GM13977 (cell line): ENCODE measurements at regions not wholly inside any gene's neighbourhood (a gene's known extent, or its start where the extent isn't known, plus 50 kb on each side); places are given as distances from the start of the nearest gene placed in this dataset.

Source experiments
- DNase-seq: peaks from one replicate; pipeline ENCODE4 v3.0.0; 2012; ENCODE audit warnings: low spot score
- in situ Hi-C: fragments of 300-500 bp; cut with MboI; formaldehyde crosslinking; loops from one replicate; pipeline ENCODE4 v1.12.0; 2022; ENCODE audit warnings: low sequenced_read_pairs, low pct_unique_long_range_greater_than_20kb, mixed read lengths, inconsistent platforms; ENCODE audit not compliant: unreplicated experiment
- TF ChIP-seq, protein P1 (sequence below): IDR thresholded peaks from 2 replicates; pipeline ENCODE4 v1.5.1; 2012; ENCODE audit warnings: mild to moderate bottlenecking, control low read depth; ENCODE audit not compliant: insufficient read depth; ENCODE audit errors: extremely low read depth, missing control alignments

DNA sequence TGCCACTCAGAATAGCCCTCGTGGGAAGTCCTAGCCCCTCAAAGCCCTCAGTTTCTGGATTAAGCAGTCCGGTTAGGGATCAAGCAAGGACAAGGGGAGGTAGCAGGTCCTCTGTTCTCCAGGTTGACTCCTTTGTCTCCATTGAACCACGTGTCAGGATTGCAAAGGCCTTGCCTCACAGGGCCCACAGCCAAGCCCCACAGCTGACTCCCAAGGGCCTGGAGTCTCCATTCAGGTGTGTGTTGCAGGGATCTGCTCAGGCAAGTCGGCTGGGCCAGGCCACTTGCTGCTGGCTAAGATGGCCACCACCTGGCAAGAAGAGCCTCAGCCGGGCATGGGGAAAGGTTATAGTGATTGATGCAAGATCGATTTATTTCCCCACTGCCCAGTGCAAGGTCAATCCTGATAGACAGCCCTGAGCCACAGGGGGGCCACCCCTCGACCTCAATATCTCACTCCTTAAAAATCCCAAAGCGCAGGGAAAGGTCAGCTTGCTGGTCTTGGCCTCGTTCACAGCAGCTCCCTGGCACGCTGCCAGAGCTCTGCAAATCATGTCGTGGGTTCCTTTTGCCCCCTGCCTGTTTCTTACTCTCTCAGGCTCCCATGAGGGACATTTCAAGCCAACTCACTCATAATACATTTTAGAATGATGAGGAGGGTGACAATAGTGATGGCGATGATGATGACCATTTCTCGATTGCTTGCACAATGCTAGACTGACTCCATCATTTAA lies 75.9 kb downstream of the EDN3 start:
- in situ Hi-C loops, result no loop called here
- DNase-seq, result no peak
- TF ChIP-seq, protein P1, sequence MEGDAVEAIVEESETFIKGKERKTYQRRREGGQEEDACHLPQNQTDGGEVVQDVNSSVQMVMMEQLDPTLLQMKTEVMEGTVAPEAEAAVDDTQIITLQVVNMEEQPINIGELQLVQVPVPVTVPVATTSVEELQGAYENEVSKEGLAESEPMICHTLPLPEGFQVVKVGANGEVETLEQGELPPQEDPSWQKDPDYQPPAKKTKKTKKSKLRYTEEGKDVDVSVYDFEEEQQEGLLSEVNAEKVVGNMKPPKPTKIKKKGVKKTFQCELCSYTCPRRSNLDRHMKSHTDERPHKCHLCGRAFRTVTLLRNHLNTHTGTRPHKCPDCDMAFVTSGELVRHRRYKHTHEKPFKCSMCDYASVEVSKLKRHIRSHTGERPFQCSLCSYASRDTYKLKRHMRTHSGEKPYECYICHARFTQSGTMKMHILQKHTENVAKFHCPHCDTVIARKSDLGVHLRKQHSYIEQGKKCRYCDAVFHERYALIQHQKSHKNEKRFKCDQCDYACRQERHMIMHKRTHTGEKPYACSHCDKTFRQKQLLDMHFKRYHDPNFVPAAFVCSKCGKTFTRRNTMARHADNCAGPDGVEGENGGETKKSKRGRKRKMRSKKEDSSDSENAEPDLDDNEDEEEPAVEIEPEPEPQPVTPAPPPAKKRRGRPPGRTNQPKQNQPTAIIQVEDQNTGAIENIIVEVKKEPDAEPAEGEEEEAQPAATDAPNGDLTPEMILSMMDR, result no peak

DNA sequence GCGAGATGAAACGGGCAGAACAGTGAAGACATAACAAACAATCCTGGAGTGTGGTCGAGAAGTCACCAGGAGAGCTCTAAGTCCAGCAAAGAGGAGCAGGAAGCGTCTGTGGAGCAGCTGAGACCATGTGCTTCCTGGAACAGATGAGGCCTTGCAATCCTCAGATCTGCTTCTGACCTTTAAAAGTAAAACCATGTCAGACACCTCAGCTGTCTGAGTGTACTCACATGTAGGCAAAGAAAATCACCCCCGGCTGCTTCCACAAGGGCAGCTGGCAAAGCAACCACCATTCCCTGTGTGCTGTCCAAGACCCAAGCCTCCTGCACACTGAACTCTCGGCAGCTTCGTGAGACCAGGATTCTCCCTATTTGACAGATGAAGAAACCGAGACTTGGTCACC lies 76.6 kb downstream of the EDN3 start:
- TF ChIP-seq, protein P1, result no peak
- no peak for DNase-seq
- in situ Hi-C loops, result no loop called here

DNA sequence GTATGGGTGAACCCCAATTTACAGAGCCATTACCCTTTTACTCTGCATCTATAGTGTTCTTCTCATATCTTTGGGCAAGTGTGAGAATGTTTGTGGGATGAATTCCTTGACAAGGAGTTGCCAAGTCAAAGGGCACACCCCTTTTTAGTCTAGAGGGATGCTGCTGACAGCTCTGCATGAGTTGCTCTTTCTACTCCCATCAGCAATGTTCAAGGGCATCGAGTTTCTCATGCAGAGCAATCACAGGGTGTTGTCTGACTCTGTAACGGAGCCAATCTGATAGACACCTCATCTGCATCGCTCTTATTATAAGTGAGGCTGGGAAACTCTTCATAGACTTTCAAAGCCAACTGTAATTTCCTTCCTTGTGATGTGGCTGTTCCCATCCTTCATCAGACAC lies 77.4 kb downstream of the EDN3 start:
- in situ Hi-C loops, result no loop called here
- TF ChIP-seq, protein P1, result no peak
- DNase-seq, result no peak

DNA sequence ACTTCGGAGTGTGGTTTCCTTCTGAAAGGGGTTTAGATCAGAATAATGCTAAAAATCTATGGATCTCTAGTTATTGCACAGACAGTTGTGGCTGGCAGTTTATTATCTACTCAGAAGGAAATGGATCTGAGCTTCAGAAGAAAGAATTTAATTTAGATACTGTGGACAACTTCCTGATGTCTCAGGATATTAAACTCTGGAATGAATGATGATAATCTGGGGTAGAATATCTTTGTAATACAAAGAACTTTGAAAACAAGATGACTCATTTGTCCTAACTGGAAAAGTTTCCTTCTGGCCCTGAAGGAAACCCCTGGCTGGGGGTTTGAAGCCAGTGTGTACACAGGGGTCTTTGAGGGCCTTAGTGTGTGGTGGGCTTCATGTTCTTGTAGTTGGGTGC lies 78.0 kb downstream of the EDN3 start:
- in situ Hi-C loops, result no loop called here
- DNase-seq, result no peak
- TF ChIP-seq, protein P1, result no peak

DNA sequence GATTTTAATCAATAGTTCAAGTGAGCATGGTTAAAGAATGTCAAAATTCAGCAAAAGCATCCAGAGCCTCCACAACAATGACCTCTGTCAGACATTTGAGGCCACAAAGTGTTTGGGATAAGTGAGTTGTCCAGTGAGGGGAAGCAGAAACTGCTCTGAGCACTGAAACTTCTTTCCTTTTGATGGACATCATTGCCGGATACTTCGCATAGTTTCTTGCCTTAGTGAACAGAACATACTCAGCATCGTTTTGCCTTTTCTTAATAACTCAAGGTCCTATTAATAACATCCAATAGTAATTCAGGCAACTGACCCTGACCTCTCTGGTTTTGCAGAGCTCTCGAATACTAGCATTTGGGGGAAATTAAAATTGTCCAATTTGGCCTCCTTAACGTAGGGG lies 78.6 kb downstream of the EDN3 start:
- TF ChIP-seq, protein P1, result no peak
- in situ Hi-C loops, result no loop called here
- DNase-seq, result no peak

DNA sequence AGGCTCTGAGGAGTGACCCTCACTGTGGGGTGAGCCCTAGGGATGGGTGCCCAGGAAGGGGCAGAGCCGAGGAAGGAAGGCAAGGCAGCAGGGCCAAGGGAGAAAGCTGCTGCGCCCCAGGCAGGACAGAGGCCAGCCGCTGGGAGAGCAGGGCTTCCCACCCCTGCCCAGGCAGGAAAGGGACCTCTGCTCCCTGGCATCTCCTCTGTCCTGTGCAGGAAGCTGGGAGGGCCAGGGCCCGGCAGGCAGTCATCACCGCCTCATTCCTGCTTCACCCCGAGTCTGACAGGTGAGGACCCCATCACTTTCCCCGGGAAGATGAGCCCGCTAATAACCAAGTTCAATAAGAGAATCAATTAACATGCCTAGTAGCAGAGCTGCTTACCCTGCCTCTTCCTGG lies 81.3 kb downstream of the EDN3 start:
- in situ Hi-C loops, result no loop called here
- DNase-seq, result no peak
- TF ChIP-seq, protein P1, result no peak
